Naive thymus-derived CD4-positive, alpha-beta T cell (primary cell): ENCODE measurements at regions not wholly inside any gene's neighbourhood (a gene's known extent, or its start where the extent isn't known, plus 50 kb on each side); places are given as distances from the start of the nearest gene placed in this dataset.

Source experiments
- ATAC-seq: fragments of 150-1000 bp; cut with Tn5 transposase; 2 replicates; pipeline ENCODE4 v1.10.0; 2021; ENCODE audit warnings: mild to moderate bottlenecking, moderate library complexity
- CTCF ChIA-PET: fragments of 350-600 bp; sonication (Branson Sonifier 250); formaldehyde crosslinking; loops from one replicate; lab custom pipeline; 2021; ENCODE audit warnings: antibody characterized with exemption; lab: Charles Lee
- POLR2A ChIA-PET: fragments of 350-600 bp; sonication (Branson Sonifier 250); formaldehyde crosslinking; loops from one replicate; lab custom pipeline; 2021; ENCODE audit warnings: antibody characterized with exemption, inconsistent platforms; lab: Charles Lee
- DNase-seq, 9 donors: peaks; one replicate each; pipeline versions ENCODE4 v3.0.0 to v3.0.0-alpha.2; 2020 to 2022; ENCODE audit warnings: mixed read lengths in 1 of 9
- H3K27ac ChIP-seq: one replicate; pipeline ENCODE4 v1.7.0; 2013; ENCODE audit warnings: mild to moderate bottlenecking, low read depth, low read length, moderate library complexity
- H3K27me3 ChIP-seq, 2 donors: one replicate each; pipeline ENCODE4 v1.7.0; 2013; ENCODE audit warnings: low read length in 2 of 2, mild to moderate bottlenecking in 2 of 2, moderate library complexity in 2 of 2; ENCODE audit not compliant: control insufficient read depth in 2 of 2, insufficient read depth in 2 of 2
- H3K36me3 ChIP-seq, 3 experiments: 1 replicate in 2 of 3; 2 replicates in 1 of 3; pipeline ENCODE4 v1.7.0; 2013; ENCODE audit warnings: low read length in 3 of 3, mild to moderate bottlenecking in 3 of 3, moderate library complexity in 1 of 3; ENCODE audit not compliant: insufficient read depth in 3 of 3, control insufficient read depth in 2 of 3
- H3K4me1 ChIP-seq, 2 donors: one replicate each; pipeline ENCODE4 v1.7.0; 2013; ENCODE audit warnings: low read length in 2 of 2, mild to moderate bottlenecking in 2 of 2, moderate library complexity in 1 of 2; ENCODE audit not compliant: control insufficient read depth in 2 of 2, insufficient read depth in 2 of 2
- H3K4me3 ChIP-seq: 2 replicates; pipeline ENCODE4 v1.7.0; 2013; ENCODE audit warnings: mild to moderate bottlenecking, low read length
- H3K9me3 ChIP-seq, 3 experiments: 1 replicate in 2 of 3; 2 replicates in 1 of 3; pipeline ENCODE4 v1.7.0; 2013; ENCODE audit warnings: low read length in 3 of 3; ENCODE audit not compliant: control insufficient read depth in 2 of 3
- H3K27ac Mint-ChIP-seq, 9 donors: one replicate each; pipeline ENCODE4 v1.8.0; 2020 to 2022; ENCODE audit warnings: mixed read lengths in 9 of 9, mild to moderate bottlenecking in 8 of 9, moderate library complexity in 5 of 9, inconsistent platforms in 2 of 9
- H3K27me3 Mint-ChIP-seq, 5 donors: one replicate each; pipeline ENCODE4 v1.8.0; 2021 to 2022; ENCODE audit warnings: mixed read lengths in 5 of 5, mild to moderate bottlenecking in 1 of 5
- H3K36me3 Mint-ChIP-seq, 5 donors: one replicate each; pipeline ENCODE4 v1.8.0; 2020 to 2022; ENCODE audit warnings: mixed read lengths in 5 of 5, mild to moderate bottlenecking in 3 of 5, inconsistent platforms in 1 of 5
- H3K4me1 Mint-ChIP-seq, 7 donors: one replicate each; pipeline ENCODE4 v1.8.0; 2020 to 2022; ENCODE audit warnings: mixed read lengths in 7 of 7, mild to moderate bottlenecking in 3 of 7, inconsistent platforms in 1 of 7
- H3K4me3 Mint-ChIP-seq, 10 donors: one replicate each; pipeline ENCODE4 v1.8.0; 2020 to 2022; ENCODE audit warnings: mild to moderate bottlenecking in 10 of 10, mixed read lengths in 10 of 10, moderate library complexity in 6 of 10, inconsistent platforms in 2 of 10
- H3K9me3 Mint-ChIP-seq, 11 donors: one replicate each; pipeline ENCODE4 v1.8.0; 2020 to 2022; ENCODE audit warnings: mixed read lengths in 11 of 11, mild to moderate bottlenecking in 4 of 11, inconsistent platforms in 1 of 11, moderate library complexity in 1 of 11
- intact Hi-C, 2 donors: fragments of 100-400 bp; cut with micrococcal nuclease; formaldehyde crosslinking; loops; one replicate each; pipeline ENCODE4 v1.15.1; 2023

DNA sequence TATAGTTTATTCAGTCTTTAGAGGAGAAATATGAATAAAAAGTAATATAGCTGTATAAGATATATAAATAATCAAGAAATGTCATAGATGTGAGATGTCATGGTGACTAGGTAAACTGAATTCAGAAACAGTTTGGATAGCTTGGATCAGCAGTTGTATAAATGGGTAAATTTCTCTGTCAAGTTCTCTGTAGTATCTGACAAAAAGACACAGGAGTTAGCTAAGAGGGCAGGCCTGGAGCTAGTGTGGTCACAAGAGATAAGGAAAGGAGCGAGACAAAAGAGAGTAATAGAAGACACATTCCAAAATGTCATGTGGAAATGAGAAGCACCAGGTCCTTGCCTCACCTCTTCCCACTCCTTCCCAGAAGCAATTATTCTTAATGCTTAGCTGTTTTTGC is 349.0 kb downstream of the LMO7 start:
- POLR2A ChIA-PET = no interaction called here
- H3K9me3 Mint-ChIP-seq = peaks cover 0 to 8% (median 0%) of the 10 kb centered on the region in 11 donors
- CTCF ChIA-PET = no interaction called here
- H3K4me1 Mint-ChIP-seq = no peaks in the 10 kb centered on the region
- no peaks in the 10 kb centered on the region for H3K9me3 ChIP-seq
- ATAC-seq (no peak), DNase-seq (no peak)
- H3K36me3 Mint-ChIP-seq = no peaks in the 10 kb centered on the region
- H3K4me1 ChIP-seq = no peaks in the 10 kb centered on the region
- no peaks in the 10 kb centered on the region for H3K27me3 ChIP-seq
- H3K36me3 ChIP-seq = no peaks in the 10 kb centered on the region
- H3K27ac ChIP-seq = no peak overlapping the region
- no peak overlapping the region for H3K27ac Mint-ChIP-seq
- intact Hi-C loops = no loop called here
- no peak overlapping the region for H3K4me3 ChIP-seq
- no peak overlapping the region for H3K4me3 Mint-ChIP-seq
- H3K27me3 Mint-ChIP-seq = peaks cover 0 to 9% (median 0%) of the 10 kb centered on the region in 5 donors

DNA sequence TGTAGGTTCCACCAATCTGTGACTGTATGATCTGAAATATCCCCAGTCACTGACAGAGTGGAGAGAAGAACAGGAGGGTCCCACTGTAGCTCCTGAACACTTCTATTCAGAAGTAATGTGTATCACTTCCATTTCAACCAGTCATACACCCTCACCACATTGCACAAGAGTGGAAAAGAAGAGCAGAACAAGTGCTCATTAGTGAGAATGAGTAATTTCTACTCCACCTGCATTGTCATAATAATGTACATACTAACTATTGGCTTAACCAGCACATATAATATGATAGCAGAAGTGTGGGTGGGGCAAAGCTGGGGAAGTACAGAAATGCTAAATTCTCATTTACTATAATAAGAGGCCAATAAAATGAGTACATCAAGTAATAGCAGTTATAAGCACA is 342.7 kb downstream of the LMO7 start:
- H3K27ac Mint-ChIP-seq = no peak overlapping the region
- H3K4me1 Mint-ChIP-seq = no peaks in the 10 kb centered on the region
- DNase-seq (no peak), ATAC-seq (no peak)
- H3K4me3 Mint-ChIP-seq = no peak overlapping the region
- CTCF ChIA-PET = no interaction called here
- Histone ChIP-seq H3K27ac (no peak overlapping the region), H3K36me3 (no peaks in the 10 kb centered on the region), H3K4me1 (no peaks in the 10 kb centered on the region), H3K9me3 (no peaks in the 10 kb centered on the region), H3K4me3 (no peak overlapping the region), H3K27me3 (no peaks in the 10 kb centered on the region)
- no peaks in the 10 kb centered on the region for H3K27me3 Mint-ChIP-seq
- H3K36me3 Mint-ChIP-seq = no peaks in the 10 kb centered on the region
- POLR2A ChIA-PET = no interaction called here
- H3K9me3 Mint-ChIP-seq = no peaks in the 10 kb centered on the region
- intact Hi-C loops = no loop called here

DNA sequence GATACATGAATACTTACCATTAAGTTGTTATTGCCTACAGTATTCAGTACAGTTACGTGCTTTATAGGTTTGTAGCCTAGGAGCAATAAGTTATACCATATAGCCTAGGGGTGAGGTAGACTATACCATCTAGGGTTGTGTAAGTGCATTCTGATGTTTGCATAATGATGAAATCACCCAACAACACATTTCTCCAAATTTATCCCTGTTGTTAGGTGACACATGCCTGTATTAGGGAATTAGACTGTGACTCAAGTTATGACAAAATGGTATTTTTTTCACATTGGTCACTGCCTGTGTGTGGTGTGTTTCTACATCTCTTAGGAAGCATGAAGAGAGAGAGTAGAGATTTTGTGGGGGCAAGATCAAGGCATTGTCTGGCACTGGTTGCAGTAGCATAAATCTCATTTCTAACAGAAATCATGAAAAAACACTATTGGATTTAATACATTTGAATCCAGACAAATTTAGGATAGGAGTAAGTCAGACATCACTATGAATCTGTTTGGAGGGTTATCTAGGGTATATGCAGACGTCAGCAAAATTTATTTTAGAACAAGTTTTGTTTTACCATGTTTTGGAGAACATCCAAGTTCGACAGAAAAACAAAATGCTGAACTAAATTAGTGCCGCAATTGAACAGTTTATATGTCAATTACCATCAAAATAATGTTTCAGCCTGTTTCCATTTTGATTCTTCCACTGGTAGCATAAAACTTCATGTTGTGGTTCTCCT is 332.1 kb downstream of the LMO7 start:
- Mint-ChIP-seq H3K27me3 (peaks cover 0 to 26% (median 11%) of the 10 kb centered on the region in 5 donors), H3K9me3 (peaks cover 0 to 2% (median 0%) of the 10 kb centered on the region in 11 donors), H3K27ac (no peak overlapping the region), H3K4me3 (no peak overlapping the region), H3K4me1 (no peaks in the 10 kb centered on the region), H3K36me3 (no peaks in the 10 kb centered on the region)
- Histone ChIP-seq H3K36me3 (no peaks in the 10 kb centered on the region), H3K27ac (no peak overlapping the region), H3K4me3 (no peak overlapping the region), H3K27me3 (no peaks in the 10 kb centered on the region), H3K9me3 (no peaks in the 10 kb centered on the region), H3K4me1 (no peaks in the 10 kb centered on the region)
- ChIA-PET CTCF (no interaction called here), POLR2A (no interaction called here)
- intact Hi-C loops = no loop called here
- DNase-seq = no peak
- no peak for ATAC-seq

DNA sequence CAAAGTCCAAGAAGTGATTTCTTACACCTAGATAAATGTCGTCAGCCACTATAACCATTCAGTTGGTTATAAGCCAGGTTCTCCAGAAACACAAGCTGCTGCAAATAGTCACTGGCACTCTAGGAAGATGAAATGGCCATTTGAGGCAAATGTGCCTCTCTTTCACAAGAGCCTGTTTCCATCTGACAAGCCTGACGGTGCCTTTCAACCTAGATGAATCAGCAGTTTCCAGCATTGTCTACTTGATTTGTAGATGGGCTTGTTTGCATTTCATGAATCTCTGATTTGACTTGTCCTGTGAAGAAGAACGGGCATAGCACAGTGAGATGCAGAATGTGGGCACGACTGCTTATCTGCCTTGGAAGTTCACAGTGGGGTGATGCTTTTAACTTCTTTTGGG is 327.2 kb downstream of the LMO7 start:
- H3K36me3 ChIP-seq = no peaks in the 10 kb centered on the region
- H3K4me1 Mint-ChIP-seq = no peaks in the 10 kb centered on the region
- H3K36me3 Mint-ChIP-seq = no peaks in the 10 kb centered on the region
- H3K4me3 ChIP-seq = no peak overlapping the region
- no peak for DNase-seq
- H3K27me3 ChIP-seq = no peaks in the 10 kb centered on the region
- CTCF ChIA-PET = no interaction called here
- H3K27me3 Mint-ChIP-seq = peaks cover 2 to 42% (median 13%) of the 10 kb centered on the region in 5 donors
- ATAC-seq = no peak
- H3K27ac Mint-ChIP-seq = no peak overlapping the region
- no peaks in the 10 kb centered on the region for H3K9me3 ChIP-seq
- no peaks in the 10 kb centered on the region for H3K4me1 ChIP-seq
- intact Hi-C loops = no loop called here
- no peak overlapping the region for H3K27ac ChIP-seq
- no peak overlapping the region for H3K4me3 Mint-ChIP-seq
- peaks cover 0 to 2% (median 0%) of the 10 kb centered on the region in 11 donors for H3K9me3 Mint-ChIP-seq
- POLR2A ChIA-PET = no interaction called here

DNA sequence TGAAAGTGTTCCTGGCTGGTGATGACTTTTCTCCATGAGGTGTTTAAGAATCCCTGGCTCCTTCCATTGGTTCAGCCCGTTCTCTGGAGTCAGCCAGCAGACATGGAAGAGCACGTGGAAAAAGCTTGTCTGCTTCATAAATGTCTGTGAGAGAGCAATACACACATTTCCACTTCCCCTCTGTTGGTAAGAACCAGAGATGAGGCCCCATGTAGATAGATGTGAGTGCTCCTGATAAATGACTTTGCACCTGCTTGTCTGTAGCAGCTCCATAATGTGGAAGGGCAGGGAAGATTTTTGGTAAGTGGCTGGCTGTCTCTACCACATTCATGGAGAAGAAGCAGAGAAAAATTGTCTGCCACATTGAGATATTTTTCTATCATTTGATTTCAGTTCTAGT is 325.8 kb downstream of the LMO7 start:
- DNase-seq = no peak
- H3K9me3 Mint-ChIP-seq = peaks cover 0 to 2% (median 0%) of the 10 kb centered on the region in 11 donors
- CTCF ChIA-PET = no interaction called here

DNA sequence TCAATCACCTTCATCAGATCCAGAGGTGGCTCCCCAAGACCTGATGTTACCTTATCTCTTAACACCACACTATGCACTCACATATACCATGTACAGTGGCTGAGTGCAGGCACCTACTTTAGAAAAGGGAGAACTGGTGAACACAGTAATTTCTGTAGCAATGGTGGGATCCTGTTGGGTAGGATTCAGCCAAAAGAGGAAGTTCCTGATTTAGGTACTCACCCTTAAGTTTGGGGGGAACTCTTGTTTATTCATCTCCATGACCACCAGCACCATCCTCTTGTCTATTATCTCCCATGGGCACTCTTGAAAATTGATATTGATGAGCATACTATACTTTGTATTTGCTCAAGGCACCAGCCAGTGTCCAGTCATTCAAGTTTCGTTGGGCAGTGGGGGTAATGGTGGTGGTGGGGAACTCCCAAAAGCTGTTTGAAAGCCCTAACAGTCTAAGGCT is 324.4 kb downstream of the LMO7 start:
- Histone ChIP-seq H3K36me3 (no peaks in the 10 kb centered on the region), H3K27me3 (no peaks in the 10 kb centered on the region), H3K9me3 (no peaks in the 10 kb centered on the region), H3K4me3 (no peak overlapping the region), H3K27ac (no peak overlapping the region), H3K4me1 (no peaks in the 10 kb centered on the region)
- peaks cover 0 to 2% (median 0%) of the 10 kb centered on the region in 11 donors for H3K9me3 Mint-ChIP-seq
- no peak for ATAC-seq
- no peak for DNase-seq
- H3K4me1 Mint-ChIP-seq = no peaks in the 10 kb centered on the region
- intact Hi-C loops = no loop called here
- H3K27ac Mint-ChIP-seq = no peak overlapping the region
- no peaks in the 10 kb centered on the region for H3K36me3 Mint-ChIP-seq
- ChIA-PET CTCF (interaction anchor here (0.6 kb wide), 1 partner anchor 54 kb away, joined by 4 read pairs; no protein-coding TSS in a partner anchor), POLR2A (no interaction called here)
- H3K4me3 Mint-ChIP-seq = no peak overlapping the region
- peaks cover 2 to 33% (median 13%) of the 10 kb centered on the region in 5 donors for H3K27me3 Mint-ChIP-seq

More for the DNA sequence above, 325.8 kb downstream of the LMO7 start:
- Mint-ChIP-seq H3K27ac (no peak overlapping the region), H3K4me3 (no peak overlapping the region), H3K36me3 (no peaks in the 10 kb centered on the region), H3K4me1 (no peaks in the 10 kb centered on the region), H3K27me3 (peaks cover 2 to 42% (median 13%) of the 10 kb centered on the region in 5 donors)
- ATAC-seq = no peak
- intact Hi-C loops = no loop called here
- no peaks in the 10 kb centered on the region for H3K27me3 ChIP-seq
- no peak overlapping the region for H3K4me3 ChIP-seq
- POLR2A ChIA-PET = no interaction called here
- H3K36me3 ChIP-seq = no peaks in the 10 kb centered on the region
- H3K4me1 ChIP-seq = no peaks in the 10 kb centered on the region
- no peak overlapping the region for H3K27ac ChIP-seq
- no peaks in the 10 kb centered on the region for H3K9me3 ChIP-seq
